ENCODE measurements at regions not wholly inside any gene's neighbourhood (a gene's known extent, or its start where the extent isn't known, plus 50 kb on each side); places are given as distances from the start of the nearest gene placed in this dataset.

DNA sequence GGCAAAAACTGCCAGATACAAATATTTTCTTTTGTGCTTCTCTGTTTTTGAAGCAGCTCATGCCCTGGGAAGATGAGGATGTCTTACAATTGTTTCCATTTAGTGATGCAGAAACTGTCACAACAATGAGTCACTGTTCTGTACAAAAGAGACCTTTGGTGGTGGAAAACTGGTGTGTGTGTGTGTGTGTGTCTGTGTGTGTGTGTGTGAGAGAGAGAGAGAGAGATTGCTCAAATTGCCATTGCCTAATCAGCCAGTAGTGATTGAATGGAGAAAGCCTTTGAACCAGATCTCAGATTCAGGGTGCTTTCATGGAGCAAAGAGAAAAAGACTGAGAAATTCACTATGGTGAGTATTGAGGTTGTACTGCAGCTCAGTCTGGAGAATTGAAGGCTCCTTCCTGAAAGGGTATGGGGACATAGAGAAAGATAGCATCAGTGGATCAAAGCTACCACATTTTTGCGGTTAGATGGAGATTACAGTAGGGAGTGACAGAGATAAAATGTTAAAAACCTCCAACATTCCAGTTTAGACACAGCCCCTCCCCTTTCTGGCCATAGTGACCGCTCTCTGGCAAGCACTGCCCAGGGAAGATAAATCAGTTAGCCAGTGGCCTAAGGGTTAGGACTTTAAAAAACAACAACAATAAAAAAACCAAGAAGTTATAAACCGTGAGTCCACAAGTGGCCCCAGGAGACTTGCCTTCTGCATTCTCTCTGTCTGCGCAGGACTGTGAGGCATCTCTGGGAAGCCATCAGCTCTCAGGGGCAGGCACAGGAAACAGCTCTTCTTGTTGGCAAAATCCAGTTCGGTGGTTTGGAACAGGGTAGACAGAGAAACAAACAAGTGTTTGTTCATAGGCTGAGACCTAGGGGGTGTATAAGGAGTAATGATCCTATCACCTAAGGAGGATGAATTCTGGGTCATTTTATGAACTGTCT is 406.5 kb downstream of the DUSP10 start:
- in situ Hi-C loops (cut with HindIII; ENCODE audit: low sequenced_read_pairs): no loop called here

DNA sequence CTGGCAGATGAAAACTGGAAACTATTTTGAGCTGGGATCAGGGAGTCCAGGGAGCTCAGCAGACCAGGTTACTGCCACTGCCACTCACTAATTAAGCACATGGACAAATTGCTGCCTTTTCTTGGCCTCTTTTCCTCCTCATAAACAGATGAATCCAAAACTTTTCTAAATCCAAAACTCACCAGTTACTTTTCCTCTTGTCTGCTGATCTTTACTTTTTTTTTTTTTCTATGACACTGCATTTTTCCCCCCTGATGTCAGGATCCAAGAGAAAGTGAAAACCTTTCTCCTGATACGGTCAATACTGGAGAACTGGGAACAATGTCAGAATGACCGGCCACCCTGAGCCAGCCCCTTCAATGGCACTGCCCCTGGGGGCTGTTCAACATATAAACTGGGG is 405.8 kb downstream of the DUSP10 start:
- in situ Hi-C loops (cut with HindIII; ENCODE audit: low sequenced_read_pairs): no loop called here

DNA sequence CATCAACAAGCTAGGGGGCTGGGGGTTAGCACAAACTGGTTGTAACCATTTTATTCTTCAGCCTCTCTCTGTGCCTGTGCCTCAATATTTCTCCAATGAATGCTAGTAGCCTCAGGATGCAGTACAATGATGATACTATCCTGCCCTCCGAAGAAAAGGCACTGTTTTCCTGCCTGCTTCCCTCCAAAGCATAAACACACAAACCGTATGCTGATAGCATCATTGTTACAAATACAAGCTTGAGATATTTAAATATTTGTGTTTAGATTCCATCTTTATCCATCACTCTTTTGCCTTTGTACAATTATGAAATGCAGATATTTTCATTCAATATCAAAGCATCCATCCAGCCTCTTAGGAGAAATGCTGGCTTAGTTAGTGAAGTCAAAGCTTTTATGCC is 404.8 kb downstream of the DUSP10 start:
- in situ Hi-C loops (cut with HindIII; ENCODE audit: low sequenced_read_pairs): no loop called here

DNA sequence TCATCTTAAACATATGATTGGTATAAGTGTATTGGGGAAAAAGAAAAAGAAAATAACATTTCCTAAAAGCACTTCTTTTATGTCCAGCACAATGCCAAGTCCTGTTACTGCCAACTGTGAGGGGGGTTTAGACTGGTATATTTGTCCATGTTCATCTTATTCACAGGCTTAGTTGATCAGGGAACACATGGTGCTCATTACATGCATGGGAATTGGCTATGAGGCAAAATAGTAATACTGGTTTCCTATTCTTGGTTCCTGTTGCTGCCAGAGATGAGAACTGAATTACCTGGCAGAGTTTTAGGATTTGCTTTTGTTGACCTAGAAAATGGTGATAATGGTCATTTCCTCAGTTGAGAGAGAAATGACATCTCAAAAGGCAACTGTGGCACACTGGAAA is 398.8 kb downstream of the DUSP10 start:
- in situ Hi-C loops (cut with HindIII; ENCODE audit: low sequenced_read_pairs): no loop called here

DNA sequence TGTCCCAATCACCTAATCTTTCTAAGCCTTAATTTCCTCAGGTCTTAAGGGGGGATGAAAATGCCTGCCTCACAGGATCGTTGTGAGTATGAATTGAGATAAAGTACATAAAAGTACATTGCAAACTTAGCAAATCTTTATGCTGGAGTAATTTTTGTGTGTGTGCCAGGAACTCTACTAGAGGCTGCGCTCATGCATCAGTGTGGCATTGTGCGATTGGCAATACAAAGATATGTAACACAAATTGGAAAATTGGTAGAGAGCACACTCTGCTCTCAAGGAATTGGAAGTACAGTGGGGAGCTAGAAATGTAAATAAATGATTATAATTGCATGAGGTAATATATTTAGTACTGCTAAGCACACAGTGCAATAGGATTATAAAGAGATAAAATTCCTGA is 398.3 kb downstream of the DUSP10 start:
- in situ Hi-C loops (cut with HindIII; ENCODE audit: low sequenced_read_pairs): no loop called here

DNA sequence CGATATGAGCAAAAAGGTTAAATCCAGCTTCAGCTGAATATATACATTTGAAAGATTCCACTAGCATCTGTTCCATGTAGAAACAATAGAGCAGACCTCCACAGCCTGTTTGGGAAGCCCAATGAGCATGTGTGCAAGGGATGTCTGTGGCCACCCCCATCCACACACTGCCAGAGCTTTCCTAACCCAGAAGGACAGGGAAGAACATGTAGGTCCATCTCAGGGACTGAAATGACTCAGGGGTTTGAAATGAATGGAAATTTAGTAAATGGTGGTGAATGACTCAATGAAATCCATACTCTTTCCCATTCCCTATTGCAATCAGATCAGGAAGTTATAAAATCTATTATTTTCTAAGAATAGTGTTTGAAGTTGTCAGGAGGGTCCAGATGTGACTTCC is 397.2 kb downstream of the DUSP10 start:
- in situ Hi-C loops (cut with HindIII; ENCODE audit: low sequenced_read_pairs): no loop called here

DNA sequence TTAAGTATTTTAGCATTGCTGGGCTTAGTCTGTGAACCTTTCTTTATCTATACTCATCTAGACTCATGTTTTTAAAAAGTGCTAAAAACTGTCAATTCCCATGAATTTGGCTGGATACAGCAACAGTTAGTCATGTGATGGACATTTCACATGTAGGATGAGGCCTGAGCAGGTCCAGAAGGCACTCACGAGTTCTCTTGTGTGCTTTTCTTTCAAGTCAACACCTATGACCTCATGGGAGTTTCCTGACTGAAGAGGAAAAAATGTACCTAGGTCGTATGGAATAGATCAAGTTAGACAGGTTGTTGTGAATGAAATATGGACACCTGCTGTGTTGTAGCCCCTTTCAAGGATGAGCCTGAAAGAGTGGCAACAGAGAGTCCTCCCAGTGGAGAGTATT is 394.2 kb downstream of the DUSP10 start:
- in situ Hi-C loops (cut with HindIII; ENCODE audit: low sequenced_read_pairs): no loop called here

- in situ Hi-C loops (cut with HindIII; ENCODE audit: low sequenced_read_pairs): no loop called here
These were observed 391.8 kb downstream of the DUSP10 start for GRCh38 chr1:221350091-221350490.

GRCh38 chr1:221356693-221357092 is 385.2 kb downstream of the DUSP10 start:
- in situ Hi-C loops (cut with HindIII; ENCODE audit: low sequenced_read_pairs): no loop called here

DNA sequence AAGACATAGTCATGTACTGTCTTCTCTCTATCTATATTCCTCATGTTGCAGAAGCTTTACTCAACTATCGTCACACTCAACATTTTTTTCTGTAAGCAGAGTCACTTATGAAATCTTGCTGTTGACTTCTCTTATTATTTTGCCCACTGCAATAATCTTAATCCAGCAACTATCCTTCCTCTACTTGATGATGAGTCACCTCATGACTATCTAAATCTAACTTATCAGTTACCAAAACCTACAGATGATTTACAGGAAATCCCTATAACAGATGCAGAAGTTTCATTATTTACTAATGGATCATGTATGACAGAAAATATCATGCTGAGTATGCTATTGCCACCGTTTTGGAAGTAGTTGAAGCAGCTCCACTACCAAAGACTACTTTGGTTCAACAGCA is 378.9 kb downstream of the DUSP10 start:
- in situ Hi-C loops (cut with HindIII; ENCODE audit: low sequenced_read_pairs): no loop called here

DNA sequence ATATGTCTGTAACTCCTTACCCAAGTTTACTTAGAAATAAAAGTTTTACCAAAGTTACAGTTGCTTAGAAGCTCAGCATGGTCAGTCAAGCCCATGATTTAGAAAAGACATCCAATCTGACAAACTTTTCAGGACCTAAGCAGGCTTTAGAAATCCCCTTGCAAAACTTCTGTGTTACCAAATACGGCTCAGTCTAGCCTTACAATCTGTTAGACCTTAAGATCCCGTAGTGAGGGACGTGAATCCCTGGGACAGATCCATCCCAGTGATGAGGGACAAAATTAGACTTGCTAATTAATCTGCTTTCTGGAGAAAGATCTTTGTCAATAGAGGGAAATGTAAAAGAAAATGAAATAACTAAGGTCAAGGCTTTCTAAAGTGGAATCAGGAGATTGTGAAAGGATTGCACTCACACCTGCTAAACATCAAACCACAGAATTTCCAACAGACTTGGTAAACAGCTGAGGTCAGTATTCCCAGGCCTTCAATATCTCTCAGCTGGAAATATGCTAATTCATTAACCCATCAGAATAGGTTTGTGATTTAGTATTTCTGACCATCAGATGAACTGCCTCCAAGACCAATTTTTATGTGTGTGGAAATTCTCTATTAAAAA is 375.3 kb downstream of the DUSP10 start:
- in situ Hi-C loops (cut with HindIII; ENCODE audit: low sequenced_read_pairs): no loop called here

DNA sequence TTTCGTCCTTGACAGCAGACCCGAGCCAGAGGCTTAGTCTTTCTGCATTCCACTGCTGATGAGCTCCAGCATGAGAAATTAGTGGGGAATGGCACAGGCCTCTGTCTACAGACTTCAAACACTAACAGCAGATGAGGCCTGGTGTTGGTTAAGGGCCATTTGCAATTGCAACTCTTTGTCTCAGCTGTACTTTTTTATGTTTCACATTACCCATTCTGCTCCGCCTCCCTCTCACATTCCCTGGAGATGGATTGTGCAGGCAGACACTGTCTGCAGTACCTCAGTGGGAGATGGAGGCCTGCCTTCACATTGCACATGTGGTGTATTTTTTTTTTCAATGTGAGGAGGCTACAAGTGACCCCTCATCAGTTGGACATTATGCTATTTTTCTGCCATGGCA is 370.2 kb downstream of the DUSP10 start:
- in situ Hi-C loops (cut with HindIII; ENCODE audit: low sequenced_read_pairs): loop anchor here (5.0 kb wide), 1 partner anchor 41 kb away; no protein-coding TSS in a partner anchor

GRCh38 chr1:221373795-221374194 is 368.1 kb downstream of the DUSP10 start:
- in situ Hi-C loops (cut with HindIII; ENCODE audit: low sequenced_read_pairs): loop anchor here (5.0 kb wide), 1 partner anchor 39 kb away; no protein-coding TSS in a partner anchor

DNA sequence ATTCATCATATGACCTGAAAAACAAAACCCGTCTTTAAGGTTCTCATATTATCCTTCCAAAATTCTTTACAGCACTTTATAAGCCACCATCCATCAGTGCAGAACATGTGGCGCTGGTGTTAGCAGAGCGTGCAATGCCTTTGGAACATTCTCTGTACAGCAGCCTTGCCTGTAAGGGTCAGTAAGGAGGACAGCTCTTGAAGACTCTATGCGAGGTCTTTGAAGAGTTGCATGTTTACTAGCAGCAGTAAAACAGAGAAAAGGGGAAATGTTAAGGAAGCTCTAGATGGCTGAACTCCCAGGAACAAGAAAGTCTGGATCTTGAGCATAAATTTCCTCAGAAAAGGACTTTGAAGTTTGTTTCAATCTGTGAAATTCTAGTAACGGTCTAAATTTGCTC is 365.6 kb downstream of the DUSP10 start:
- in situ Hi-C loops (cut with HindIII; ENCODE audit: low sequenced_read_pairs): no loop called here

- in situ Hi-C loops (cut with HindIII; ENCODE audit: low sequenced_read_pairs): no loop called here
These were observed 359.8 kb downstream of the DUSP10 start for GRCh38 chr1:221381910-221382623.

GRCh38 chr1:221392453-221392852 is 349.4 kb downstream of the DUSP10 start:
- in situ Hi-C loops (cut with HindIII; ENCODE audit: low sequenced_read_pairs): no loop called here

- in situ Hi-C loops (cut with HindIII; ENCODE audit: low sequenced_read_pairs): no loop called here
These were observed 347.8 kb downstream of the DUSP10 start for GRCh38 chr1:221394011-221394544.

DNA sequence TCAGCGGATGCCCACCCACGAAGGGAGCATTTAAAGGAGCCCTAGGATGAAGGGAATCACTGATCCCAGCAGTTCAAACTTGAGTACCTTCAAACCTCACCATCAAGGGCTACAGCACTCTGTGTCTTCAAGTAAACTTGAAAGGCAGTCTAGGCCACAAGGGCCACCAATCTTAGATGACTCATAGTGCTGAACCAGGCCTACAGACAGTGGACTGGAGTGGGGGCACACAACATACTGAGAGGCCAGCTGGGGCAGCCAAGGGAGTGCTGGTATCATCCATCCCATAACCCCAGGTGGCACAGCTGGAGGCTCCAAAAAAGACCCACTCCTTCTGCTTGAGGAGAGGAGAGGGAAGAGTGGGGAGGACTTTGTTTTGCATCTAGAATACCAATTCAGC is 345.4 kb downstream of the DUSP10 start:
- in situ Hi-C loops (cut with HindIII; ENCODE audit: low sequenced_read_pairs): no loop called here

GRCh38 chr1:221397141-221397540 is 344.7 kb downstream of the DUSP10 start:
- in situ Hi-C loops (cut with HindIII; ENCODE audit: low sequenced_read_pairs): no loop called here

DNA sequence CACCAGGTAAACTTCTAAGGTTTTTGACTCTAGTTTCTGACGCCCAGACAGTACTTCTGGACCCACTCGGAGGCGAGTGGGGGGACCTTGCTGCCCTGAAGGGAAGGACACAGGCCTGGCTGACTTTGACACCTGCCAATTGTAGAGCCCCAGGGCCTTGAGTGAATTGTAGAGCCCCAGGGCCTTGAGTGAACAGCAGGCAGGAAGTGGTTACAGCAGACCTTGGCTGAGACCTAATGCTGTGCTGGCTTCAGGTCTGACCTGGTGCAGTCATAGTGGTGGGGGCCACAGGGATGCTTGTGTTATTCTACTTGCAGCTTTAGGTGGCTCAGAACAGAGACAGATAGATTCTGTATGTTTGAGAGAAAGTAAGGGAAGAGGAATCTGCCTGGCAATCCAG is 344.3 kb downstream of the DUSP10 start:
- in situ Hi-C loops (cut with HindIII; ENCODE audit: low sequenced_read_pairs): no loop called here

- in situ Hi-C loops (cut with HindIII; ENCODE audit: low sequenced_read_pairs): no loop called here
These were observed 336.7 kb downstream of the DUSP10 start for GRCh38 chr1:221405146-221405545.
